ENCODE measurements at regions not wholly inside any gene's neighbourhood (a gene's known extent, or its start where the extent isn't known, plus 50 kb on each side); places are given as distances from the start of the nearest gene placed in this dataset.

- TF ChIP-seq CTCF (IDR thresholded peaks at IDR 0.05) = no peak
- no peak for TF ChIP-seq NFE2L2 (conservative IDR thresholded peaks at IDR 0.05; ENCODE audit: low read length)
- no peak for TF ChIP-seq EP300 (IDR thresholded peaks at IDR 0.05)
Measured at GRCh38 chr2:51620796-51621195, 588.9 kb upstream of the NRXN1 start.

Data from A549 (cell line).